HL-60 (cell line): ENCODE measurements at regions not wholly inside any gene's neighbourhood (a gene's known extent, or its start where the extent isn't known, plus 50 kb on each side); places are given as distances from the start of the nearest gene placed in this dataset.

Experiments used
- DNase-seq, 2 experiments: peaks; one replicate each; pipeline ENCODE4 v3.0.0-alpha.2; 2010 to 2020; ENCODE audit warnings: low read depth in 1 of 2, low spot score in 1 of 2
- H3K27ac ChIP-seq: fragments of 250-450 bp; sonication (Bioruptor Pico); replicated peaks from 2 replicates; pipeline ENCODE4 v1.5.1; 2020; ENCODE audit warnings: mild to moderate bottlenecking, moderate library complexity
- H3K27me3 ChIP-seq: fragments of 250-450 bp; sonication (Bioruptor Pico); 2 replicates; pipeline ENCODE4 v1.5.1; 2021; ENCODE audit warnings: mild to moderate bottlenecking, moderate library complexity; ENCODE audit not compliant: insufficient read depth, poor library complexity, severe bottlenecking
- H3K4me3 ChIP-seq: replicated peaks from 2 replicates; pipeline ENCODE4 v1.5.1; 2011; ENCODE audit warnings: mild to moderate bottlenecking, control low read depth, low read length; ENCODE audit not compliant: insufficient read depth
- GABPA ChIP-seq: IDR thresholded peaks from 2 replicates; pipeline ENCODE4 v1.6.1; 2012; ENCODE audit warnings: low read depth
- POLR2AphosphoS5 ChIP-seq: IDR thresholded peaks from 2 replicates; pipeline ENCODE4 v1.6.1; 2012; ENCODE audit warnings: low read depth
- SPI1 ChIP-seq: IDR thresholded peaks from 2 replicates; pipeline ENCODE4 v1.6.1; 2012; ENCODE audit warnings: low read depth, mild to moderate bottlenecking, borderline replicate concordance
- TF ChIP-seq, protein P1 (sequence below): IDR thresholded peaks from one replicate; pipeline ENCODE4 v1.5.1; 2011; ENCODE audit warnings: low read length, control low read depth, inconsistent platforms; ENCODE audit not compliant: insufficient read depth
- TF ChIP-seq, protein P2 (sequence below): IDR thresholded peaks from 2 replicates; pipeline ENCODE4 v1.6.1; 2012; ENCODE audit warnings: low read depth; ENCODE audit not compliant: insufficient replicate concordance

GRCh38 chr7:7119729-7120128 lies 62.6 kb upstream of the C1GALT1 start:
- no peak for DNase-seq
- TF ChIP-seq, protein P1, sequence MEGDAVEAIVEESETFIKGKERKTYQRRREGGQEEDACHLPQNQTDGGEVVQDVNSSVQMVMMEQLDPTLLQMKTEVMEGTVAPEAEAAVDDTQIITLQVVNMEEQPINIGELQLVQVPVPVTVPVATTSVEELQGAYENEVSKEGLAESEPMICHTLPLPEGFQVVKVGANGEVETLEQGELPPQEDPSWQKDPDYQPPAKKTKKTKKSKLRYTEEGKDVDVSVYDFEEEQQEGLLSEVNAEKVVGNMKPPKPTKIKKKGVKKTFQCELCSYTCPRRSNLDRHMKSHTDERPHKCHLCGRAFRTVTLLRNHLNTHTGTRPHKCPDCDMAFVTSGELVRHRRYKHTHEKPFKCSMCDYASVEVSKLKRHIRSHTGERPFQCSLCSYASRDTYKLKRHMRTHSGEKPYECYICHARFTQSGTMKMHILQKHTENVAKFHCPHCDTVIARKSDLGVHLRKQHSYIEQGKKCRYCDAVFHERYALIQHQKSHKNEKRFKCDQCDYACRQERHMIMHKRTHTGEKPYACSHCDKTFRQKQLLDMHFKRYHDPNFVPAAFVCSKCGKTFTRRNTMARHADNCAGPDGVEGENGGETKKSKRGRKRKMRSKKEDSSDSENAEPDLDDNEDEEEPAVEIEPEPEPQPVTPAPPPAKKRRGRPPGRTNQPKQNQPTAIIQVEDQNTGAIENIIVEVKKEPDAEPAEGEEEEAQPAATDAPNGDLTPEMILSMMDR: no peak
- TF ChIP-seq GABPA (no peak), POLR2AphosphoS5 (no peak), SPI1 (no peak)
- TF ChIP-seq, protein P2, sequence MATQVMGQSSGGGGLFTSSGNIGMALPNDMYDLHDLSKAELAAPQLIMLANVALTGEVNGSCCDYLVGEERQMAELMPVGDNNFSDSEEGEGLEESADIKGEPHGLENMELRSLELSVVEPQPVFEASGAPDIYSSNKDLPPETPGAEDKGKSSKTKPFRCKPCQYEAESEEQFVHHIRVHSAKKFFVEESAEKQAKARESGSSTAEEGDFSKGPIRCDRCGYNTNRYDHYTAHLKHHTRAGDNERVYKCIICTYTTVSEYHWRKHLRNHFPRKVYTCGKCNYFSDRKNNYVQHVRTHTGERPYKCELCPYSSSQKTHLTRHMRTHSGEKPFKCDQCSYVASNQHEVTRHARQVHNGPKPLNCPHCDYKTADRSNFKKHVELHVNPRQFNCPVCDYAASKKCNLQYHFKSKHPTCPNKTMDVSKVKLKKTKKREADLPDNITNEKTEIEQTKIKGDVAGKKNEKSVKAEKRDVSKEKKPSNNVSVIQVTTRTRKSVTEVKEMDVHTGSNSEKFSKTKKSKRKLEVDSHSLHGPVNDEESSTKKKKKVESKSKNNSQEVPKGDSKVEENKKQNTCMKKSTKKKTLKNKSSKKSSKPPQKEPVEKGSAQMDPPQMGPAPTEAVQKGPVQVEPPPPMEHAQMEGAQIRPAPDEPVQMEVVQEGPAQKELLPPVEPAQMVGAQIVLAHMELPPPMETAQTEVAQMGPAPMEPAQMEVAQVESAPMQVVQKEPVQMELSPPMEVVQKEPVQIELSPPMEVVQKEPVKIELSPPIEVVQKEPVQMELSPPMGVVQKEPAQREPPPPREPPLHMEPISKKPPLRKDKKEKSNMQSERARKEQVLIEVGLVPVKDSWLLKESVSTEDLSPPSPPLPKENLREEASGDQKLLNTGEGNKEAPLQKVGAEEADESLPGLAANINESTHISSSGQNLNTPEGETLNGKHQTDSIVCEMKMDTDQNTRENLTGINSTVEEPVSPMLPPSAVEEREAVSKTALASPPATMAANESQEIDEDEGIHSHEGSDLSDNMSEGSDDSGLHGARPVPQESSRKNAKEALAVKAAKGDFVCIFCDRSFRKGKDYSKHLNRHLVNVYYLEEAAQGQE: no peak
- H3K27me3 ChIP-seq: no peaks in the 10 kb centered on the region

DNA sequence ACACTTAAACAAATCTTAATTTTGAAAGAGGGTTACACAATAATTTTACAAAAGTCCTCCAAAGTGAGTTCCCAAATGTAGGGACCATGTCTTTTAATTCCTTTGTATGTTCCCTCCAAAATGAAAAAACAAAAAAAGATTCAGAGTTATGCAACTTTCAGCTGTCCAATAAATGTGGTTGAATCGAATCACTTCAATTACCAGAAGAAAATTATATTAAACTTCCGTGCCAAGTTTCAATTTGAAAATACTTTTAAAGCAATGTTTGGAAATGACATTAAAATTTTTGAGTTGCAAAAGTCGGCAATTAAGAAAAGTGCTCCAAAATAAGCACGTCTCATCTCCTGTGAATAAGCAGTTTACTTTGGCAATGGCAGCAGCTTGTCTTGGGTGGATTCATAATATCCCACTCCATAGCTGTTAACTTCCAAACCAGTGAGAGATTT lies 60.3 kb upstream of the C1GALT1 start:
- no peak overlapping the region for H3K27ac ChIP-seq
- DNase-seq: no peak
- no peaks in the 10 kb centered on the region for H3K27me3 ChIP-seq
- TF ChIP-seq, protein P1: no peak
- no peak overlapping the region for H3K4me3 ChIP-seq

More at GRCh38 chr7:7119729-7120128, 62.6 kb upstream of the C1GALT1 start:
- Histone ChIP-seq H3K4me3 (no peak overlapping the region), H3K27ac (no peak overlapping the region)

- TF ChIP-seq SPI1 (no peak), POLR2AphosphoS5 (no peak), GABPA (no peak)
- TF ChIP-seq, protein P1: no peak
- TF ChIP-seq, protein P2: no peak
- Histone ChIP-seq H3K27me3 (no peaks in the 10 kb centered on the region), H3K4me3 (no peak overlapping the region), H3K27ac (no peak overlapping the region)
- DNase-seq: no peak
These were observed 59.6 kb upstream of the C1GALT1 start for GRCh38 chr7:7122701-7123281.

DNA sequence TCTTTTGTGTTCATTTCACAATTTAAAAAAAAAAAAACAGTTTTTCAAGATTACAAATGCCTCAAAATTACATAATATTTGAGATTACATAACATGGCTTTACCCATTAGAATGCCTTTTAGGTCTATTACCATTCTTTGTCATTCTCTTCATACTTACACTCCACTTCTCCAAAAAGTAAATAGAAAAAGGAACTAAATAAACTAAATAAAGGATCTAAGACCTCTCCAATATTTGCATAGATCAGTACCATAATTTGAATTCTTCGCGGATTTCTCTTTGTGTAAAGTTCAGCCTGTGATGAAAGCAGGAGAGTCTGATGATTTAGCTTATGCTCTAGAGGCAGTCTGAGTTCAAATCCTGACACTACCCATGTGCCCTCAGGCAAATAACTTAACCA lies 56.4 kb upstream of the C1GALT1 start:
- no peak overlapping the region for H3K27ac ChIP-seq
- DNase-seq: no peak

More for the DNA sequence above, 56.4 kb upstream of the C1GALT1 start:
- TF ChIP-seq GABPA (no peak), SPI1 (peak; percentile 7; the same call in 1 of the 2 replicates)
- TF ChIP-seq, protein P1: no peak
- TF ChIP-seq, protein P2: no peak
- no peaks in the 10 kb centered on the region for H3K27me3 ChIP-seq
- H3K4me3 ChIP-seq: no peak overlapping the region
